HUES48 (cell line): ENCODE measurements at regions not wholly inside any gene's neighbourhood (a gene's known extent, or its start where the extent isn't known, plus 50 kb on each side); places are given as distances from the start of the nearest gene placed in this dataset.

Experiments
- H3K27ac ChIP-seq: one replicate; pipeline ENCODE4 v1.7.0; 2013; ENCODE audit warnings: low read depth, low read length, inconsistent platforms
- H3K27me3 ChIP-seq: 2 replicates; pipeline ENCODE4 v1.6.1; 2013; ENCODE audit warnings: mild to moderate bottlenecking, low read length; ENCODE audit not compliant: control insufficient read depth, insufficient read depth
- H3K36me3 ChIP-seq: 2 replicates; pipeline ENCODE4 v1.6.1; 2013; ENCODE audit warnings: low read length; ENCODE audit not compliant: control insufficient read depth, insufficient read depth
- H3K4me1 ChIP-seq: 2 replicates; pipeline ENCODE4 v1.6.1; 2013; ENCODE audit warnings: mild to moderate bottlenecking, low read length; ENCODE audit not compliant: control insufficient read depth, insufficient read depth
- H3K4me3 ChIP-seq: 2 replicates; pipeline ENCODE4 v1.5.1; 2013; ENCODE audit warnings: mild to moderate bottlenecking, low read depth, low read length
- H3K9ac ChIP-seq: 2 replicates; pipeline ENCODE4 v1.6.1; 2013; ENCODE audit warnings: mild to moderate bottlenecking, low read depth, low read length, moderate library complexity
- H3K9me3 ChIP-seq: 2 replicates; pipeline ENCODE4 v1.6.1; 2013; ENCODE audit warnings: low read length; ENCODE audit not compliant: control insufficient read depth, insufficient read depth

DNA sequence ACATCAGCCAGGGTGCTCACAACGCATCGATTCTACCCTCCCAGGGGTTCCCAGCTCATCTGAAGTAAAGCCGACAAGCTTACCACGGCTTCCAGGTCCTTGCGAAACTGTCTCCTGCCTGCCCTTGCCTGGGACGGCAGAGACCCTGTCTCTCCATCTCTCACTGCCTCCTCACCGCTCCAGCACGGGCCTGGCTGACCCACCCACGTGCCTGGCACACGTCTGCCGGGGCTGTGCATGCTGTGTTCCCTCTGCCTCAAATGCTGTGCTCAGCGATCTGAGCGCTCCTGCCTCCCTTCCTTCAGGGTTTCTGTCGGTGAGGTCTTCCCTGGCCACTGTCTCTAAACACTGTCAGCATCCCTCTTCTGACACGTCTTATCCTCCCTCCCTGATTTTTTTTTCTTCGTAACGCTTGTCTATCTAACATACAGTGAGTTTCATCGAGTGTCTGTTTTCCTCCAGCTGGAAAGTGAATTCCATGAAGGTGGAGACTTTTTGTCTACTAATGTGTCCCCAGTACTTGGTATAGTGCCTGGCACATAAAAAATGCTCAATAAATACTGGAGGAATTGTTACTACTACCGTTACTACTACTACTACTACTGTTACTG is 208.4 kb downstream of the IRF8 start:
- Histone ChIP-seq H3K27ac (no peak overlapping the region), H3K36me3 (no peaks in the 10 kb centered on the region), H3K4me1 (no peaks in the 10 kb centered on the region), H3K9ac (no peak overlapping the region), H3K4me3 (no peak overlapping the region), H3K27me3 (no peaks in the 10 kb centered on the region), H3K9me3 (peaks cover 10% of the 10 kb centered on the region)

DNA sequence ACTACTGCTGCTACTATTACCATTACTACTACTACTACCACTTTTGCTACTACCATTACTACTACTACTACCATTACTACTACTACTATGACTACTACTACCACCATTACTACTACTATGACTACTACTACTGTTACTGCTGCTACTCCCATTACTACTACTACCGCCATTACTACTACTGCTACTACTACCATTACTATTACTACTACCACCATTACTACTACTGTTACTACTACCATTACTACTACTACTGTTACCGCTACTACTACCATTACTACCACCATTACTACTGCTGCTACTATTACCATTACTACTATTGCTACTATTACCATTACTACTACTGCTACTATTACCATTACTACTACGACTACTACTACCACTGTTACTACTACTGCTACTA is 209.1 kb downstream of the IRF8 start:
- H3K9me3 ChIP-seq = peaks cover 10% of the 10 kb centered on the region

DNA sequence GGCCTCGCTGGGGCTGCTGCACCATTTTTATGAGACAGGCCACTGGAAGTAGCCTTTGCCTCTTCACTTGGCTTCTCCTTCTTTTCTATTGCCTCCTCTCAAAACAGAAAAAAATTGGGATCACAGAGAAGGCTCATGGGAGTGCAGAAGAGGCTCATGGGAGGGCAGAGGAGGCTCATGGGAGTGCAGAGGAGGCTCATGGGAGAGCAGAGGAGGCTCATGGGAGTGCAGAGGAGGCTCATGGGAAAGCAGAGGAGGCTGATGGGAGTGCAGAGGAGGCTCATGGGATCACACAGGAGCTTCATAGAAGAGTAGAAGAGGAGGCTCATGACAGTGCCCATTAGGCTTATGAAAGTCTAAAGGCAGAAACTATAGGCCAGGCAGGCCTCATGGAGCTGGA is 211.2 kb downstream of the IRF8 start:
- H3K9me3 ChIP-seq = peaks cover 10% of the 10 kb centered on the region
- no peak overlapping the region for H3K4me3 ChIP-seq
- H3K27me3 ChIP-seq = no peaks in the 10 kb centered on the region
- H3K4me1 ChIP-seq = peaks cover 4% of the 10 kb centered on the region
- H3K9ac ChIP-seq = no peak overlapping the region
- no peaks in the 10 kb centered on the region for H3K36me3 ChIP-seq
- no peak overlapping the region for H3K27ac ChIP-seq

More for the DNA sequence above, 209.1 kb downstream of the IRF8 start:
- Histone ChIP-seq H3K27ac (no peak overlapping the region), H3K27me3 (no peaks in the 10 kb centered on the region), H3K4me3 (no peak overlapping the region), H3K36me3 (no peaks in the 10 kb centered on the region), H3K9ac (no peak overlapping the region), H3K4me1 (no peaks in the 10 kb centered on the region)

DNA sequence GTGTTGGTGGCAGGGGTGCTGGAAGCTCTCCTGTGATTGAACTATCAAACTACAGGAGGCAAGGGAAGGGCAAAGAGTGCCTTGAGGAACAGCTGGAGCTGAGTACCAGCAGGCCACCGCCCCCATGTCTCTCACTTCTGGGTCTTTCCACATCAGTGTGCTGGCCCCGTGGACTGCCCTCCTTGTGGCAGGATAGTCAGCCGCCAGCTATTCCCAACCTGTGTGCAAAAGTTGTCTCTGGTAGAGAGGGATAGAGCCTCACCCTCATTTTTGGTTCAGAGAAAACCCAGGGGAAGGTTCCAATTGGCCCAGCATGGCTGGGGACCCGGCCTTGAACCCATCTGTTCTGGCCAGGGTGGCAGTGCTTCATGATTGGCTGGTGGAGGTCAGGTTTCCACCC is 211.8 kb downstream of the IRF8 start:
- no peak overlapping the region for H3K9ac ChIP-seq
- H3K36me3 ChIP-seq = no peaks in the 10 kb centered on the region

DNA sequence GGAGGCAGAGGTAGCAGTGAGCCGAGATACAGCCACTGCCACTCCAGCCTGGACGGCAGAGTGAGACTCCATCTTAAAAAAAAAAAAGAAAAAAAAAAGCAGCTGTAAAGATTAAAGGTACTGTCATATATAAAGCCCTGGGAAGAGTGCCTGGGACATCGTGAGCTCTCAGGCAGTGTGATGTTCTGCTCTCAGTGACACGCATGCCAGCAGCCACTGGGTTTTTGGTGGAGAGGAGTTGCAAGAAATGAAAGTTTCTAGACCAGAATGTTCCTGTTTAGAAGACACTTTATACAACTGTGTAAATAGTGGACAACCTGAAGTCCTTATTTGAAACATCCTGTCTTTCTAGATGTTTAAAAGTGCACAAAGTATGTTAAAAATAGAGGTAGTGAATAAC is 213.2 kb downstream of the IRF8 start:
- no peak overlapping the region for H3K4me3 ChIP-seq
- H3K27me3 ChIP-seq = no peaks in the 10 kb centered on the region
- peaks cover 10% of the 10 kb centered on the region for H3K9me3 ChIP-seq
- H3K36me3 ChIP-seq = no peaks in the 10 kb centered on the region
- H3K4me1 ChIP-seq = peaks cover 4% of the 10 kb centered on the region
- H3K27ac ChIP-seq = no peak overlapping the region
- no peak overlapping the region for H3K9ac ChIP-seq

More for the DNA sequence above, 211.8 kb downstream of the IRF8 start:
- Histone ChIP-seq H3K27me3 (no peaks in the 10 kb centered on the region), H3K4me3 (no peak overlapping the region), H3K9me3 (peaks cover 10% of the 10 kb centered on the region), H3K27ac (no peak overlapping the region), H3K4me1 (peaks cover 4% of the 10 kb centered on the region)

DNA sequence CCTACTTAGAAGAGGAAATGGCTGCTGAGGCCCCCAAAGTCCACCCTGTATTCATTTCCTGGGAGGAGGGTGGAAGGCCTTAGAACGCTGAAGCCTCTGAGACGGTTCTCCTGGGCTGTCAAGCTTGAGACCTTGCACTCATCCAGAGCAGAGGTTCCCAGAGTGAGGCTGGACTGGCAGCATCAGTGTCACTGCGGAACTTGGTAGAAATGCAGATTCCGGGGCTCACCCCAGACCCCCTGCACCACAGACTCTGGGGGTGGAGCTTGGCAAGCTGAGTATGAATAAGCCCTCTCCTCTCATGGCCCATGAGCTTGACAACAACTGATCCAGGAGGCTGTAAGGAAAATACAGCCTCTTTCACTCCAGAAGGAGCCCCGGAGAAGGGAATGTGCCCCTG is 218.3 kb downstream of the IRF8 start:
- Histone ChIP-seq H3K36me3 (no peaks in the 10 kb centered on the region), H3K9ac (no peak overlapping the region), H3K27me3 (0 out of 2 replicates have a peak, but pooled peaks cover 3% of the 10 kb centered on the region), H3K27ac (no peak overlapping the region), H3K4me1 (peaks cover 4% of the 10 kb centered on the region), H3K4me3 (no peak overlapping the region), H3K9me3 (no peaks in the 10 kb centered on the region)

DNA sequence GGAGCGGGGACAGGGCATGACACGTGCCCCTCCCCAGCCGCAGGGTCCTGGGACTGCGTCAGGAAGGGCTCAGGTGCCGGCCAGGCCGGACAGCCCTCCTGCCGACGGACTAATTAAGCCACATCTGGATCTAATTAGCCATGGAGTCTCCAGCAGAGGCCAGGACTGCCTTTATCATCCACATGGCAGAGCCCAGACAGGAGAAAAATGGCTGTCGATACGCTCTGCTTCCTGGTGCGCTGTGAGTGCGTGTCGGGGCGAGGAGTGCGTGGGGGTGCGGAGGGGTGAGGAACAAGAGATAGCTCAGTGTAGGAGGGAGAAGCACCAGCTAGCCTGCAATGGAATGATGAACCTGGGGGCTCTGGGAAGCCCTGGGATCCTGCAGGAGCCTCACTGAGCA is 218.8 kb downstream of the IRF8 start:
- H3K4me3 ChIP-seq = no peak overlapping the region
- peaks cover 4% of the 10 kb centered on the region for H3K4me1 ChIP-seq
- no peaks in the 10 kb centered on the region for H3K9me3 ChIP-seq
- no peak overlapping the region for H3K27ac ChIP-seq
- 0 out of 2 replicates have a peak, but pooled peaks cover 3% of the 10 kb centered on the region for H3K27me3 ChIP-seq
- H3K9ac ChIP-seq = no peak overlapping the region
- H3K36me3 ChIP-seq = no peaks in the 10 kb centered on the region

DNA sequence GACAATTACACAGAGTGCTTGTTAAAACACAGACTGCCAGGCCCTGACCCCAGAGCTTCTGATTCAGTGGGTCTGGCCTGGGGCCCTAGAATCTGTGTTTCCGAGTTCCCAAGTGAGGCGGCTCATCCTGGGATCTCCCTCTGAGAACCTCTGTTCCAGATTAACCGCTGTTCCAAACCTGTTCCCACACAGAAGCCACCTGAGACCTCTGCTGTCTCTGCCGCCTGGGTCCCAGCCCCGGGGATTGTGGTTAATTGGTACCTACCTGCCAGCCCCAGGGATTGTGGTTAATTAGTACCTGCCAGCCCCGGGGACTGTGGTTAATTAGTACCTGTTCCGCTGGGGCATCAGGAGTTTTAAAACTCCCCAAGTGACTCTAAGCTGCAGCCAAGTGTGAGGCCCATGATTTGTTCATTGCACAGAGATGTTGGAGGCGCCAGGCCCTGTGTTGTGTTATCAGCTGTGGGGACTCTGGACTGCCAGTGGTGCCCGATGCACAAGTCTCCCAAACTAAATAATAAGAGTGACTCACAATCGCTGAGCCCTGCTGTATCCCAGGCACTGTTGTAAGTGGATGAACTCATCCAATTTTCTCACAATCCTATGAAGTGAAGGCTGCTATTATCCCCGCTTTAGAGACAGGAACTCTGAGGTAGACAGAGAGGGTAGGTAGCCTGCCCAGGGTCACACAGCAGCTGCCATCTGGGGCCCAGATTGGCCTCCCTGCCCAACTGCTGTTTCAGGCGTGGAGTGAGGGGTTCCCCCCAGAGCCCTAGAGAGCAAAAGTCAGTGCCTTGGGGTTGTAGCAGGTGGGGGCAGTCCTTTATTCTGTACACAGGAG is 219.7 kb downstream of the IRF8 start:
- H3K4me1 ChIP-seq = peaks cover 4% of the 10 kb centered on the region
- no peaks in the 10 kb centered on the region for H3K36me3 ChIP-seq
- no peaks in the 10 kb centered on the region for H3K9me3 ChIP-seq
- no peak overlapping the region for H3K4me3 ChIP-seq
- H3K27me3 ChIP-seq = 0 out of 2 replicates have a peak, but pooled peaks cover 3% of the 10 kb centered on the region
- no peak overlapping the region for H3K27ac ChIP-seq
- H3K9ac ChIP-seq = no peak overlapping the region

DNA sequence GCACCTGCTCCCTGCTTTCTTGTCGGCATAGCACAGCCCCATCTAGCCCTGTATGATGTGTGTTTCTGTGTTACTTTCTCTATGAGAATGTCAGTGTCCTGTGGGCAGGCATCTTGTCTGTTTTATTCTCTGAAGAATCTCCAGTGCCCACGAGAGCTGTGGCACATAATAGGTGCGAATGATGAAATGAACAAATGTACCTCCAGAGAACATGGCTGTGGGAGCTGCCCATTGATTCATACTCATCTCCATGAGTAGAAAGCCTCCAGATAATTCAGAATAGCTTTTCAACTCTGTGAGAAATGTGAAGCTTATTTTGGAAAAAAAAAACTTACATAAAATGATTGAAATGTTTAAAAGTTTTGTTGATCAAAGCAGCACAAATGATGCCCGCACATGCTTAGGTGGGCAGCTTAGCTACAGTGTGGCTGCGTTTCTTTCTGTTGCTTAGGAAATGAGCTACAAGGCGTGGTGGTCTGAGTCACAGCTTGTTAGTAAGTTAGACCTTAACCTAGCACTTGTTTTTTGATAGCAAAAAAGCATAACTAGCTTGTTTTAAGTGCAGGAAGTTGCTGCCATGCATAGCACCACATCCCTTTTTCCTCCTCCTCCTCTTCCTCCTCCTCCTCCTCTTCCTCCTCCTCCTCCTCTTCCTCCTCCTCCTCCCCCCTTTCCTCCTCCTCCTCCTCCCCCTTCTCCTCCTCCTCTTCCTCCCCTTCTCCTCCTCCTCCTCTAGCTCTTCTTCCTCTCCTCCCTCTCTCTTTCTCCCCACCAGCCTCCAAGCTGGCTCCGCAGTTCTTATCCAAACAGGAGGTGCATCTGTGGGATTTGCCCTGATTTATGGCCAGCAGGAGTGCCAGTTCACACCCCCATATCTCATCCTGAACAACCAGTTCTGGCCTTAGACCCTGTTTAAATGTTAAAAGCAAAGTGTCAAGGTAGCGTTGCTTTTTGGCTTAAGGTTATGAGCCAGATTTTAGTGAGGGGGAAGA is 221.5 kb downstream of the IRF8 start:
- Histone ChIP-seq H3K4me3 (no peak overlapping the region), H3K4me1 (no peaks in the 10 kb centered on the region), H3K36me3 (no peaks in the 10 kb centered on the region), H3K27me3 (0 out of 2 replicates have a peak, but pooled peaks cover 3% of the 10 kb centered on the region), H3K27ac (no peak overlapping the region), H3K9ac (no peak overlapping the region), H3K9me3 (no peaks in the 10 kb centered on the region)

DNA sequence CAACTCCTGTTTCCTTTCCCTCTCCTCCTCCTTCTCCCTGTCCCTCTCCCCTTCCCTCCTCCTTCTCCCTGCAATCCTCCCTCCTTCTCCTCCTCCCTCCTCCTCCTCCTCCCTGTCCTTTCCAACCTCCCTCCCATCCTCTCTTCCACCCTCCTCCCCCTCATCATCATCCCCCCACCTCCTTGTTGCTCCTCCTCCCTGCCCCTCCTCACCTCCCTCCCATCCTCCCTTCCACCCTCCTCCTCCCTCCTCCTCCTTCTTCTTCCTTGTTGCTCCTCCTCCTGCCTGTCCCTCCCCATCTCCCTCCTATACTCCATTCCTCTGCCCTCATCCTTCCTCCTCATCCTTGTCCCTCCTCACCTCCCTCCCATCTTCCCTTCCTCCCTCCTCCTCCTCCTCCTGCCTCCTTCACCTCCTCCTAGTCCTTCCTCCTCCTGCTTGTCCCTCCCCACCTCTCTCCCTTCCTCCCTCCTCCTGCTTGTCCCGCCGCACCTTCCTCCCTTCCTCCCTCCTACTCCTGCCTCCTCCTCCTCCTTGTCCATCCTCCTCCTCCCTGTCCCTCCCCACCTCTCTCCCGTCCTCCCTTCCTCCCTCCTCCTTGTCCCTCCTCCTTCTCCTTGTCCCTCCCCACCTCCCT is 222.5 kb downstream of the IRF8 start:
- Histone ChIP-seq H3K4me1 (no peaks in the 10 kb centered on the region), H3K9me3 (no peaks in the 10 kb centered on the region), H3K27ac (no peak overlapping the region), H3K9ac (no peak overlapping the region), H3K4me3 (no peak overlapping the region), H3K27me3 (0 out of 2 replicates have a peak, but pooled peaks cover 3% of the 10 kb centered on the region), H3K36me3 (no peaks in the 10 kb centered on the region)
